ENCODE measurements at regions not wholly inside any gene's neighbourhood (a gene's known extent, or its start where the extent isn't known, plus 50 kb on each side); places are given as distances from the start of the nearest gene placed in this dataset.
"Not testable (repeated sequence)": the region's sequence is repeated elsewhere in the genome, so short reads cannot be mapped to it uniquely, and the experiment has no call there.

DNA sequence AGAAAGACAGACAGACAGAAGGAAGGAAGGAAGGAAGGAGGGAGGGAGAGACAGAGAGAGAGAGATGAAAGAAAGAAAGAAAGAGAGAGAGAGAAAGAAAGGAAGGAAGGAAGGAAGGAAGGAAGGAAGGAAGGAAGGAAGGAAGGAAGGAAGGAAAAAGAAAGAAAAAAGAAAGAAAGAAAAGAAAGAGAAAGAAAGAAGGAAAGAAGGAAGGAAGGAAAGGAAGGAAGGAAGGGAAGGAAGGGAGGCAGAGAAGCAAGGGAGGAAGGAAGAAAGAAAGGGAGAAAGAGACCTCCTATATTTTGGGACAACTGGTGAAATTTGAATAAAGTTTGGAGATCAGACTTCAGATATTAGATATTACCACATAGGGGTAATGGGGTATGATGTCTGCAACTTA is 226.9 kb downstream of the DEPDC1B start:
- H3K36me3 Mint-ChIP-seq (ENCODE audit: low read depth); H3K4me3 Mint-ChIP-seq; H3K27ac Mint-ChIP-seq; intact Hi-C loops (cut with micrococcal nuclease); DNase-seq (ENCODE audit: low spot score); H3K4me1 Mint-ChIP-seq (ENCODE audit: low read depth); H3K27me3 Mint-ChIP-seq (ENCODE audit: insufficient read depth); H3K9me3 Mint-ChIP-seq: not testable (repeated sequence)

DNA sequence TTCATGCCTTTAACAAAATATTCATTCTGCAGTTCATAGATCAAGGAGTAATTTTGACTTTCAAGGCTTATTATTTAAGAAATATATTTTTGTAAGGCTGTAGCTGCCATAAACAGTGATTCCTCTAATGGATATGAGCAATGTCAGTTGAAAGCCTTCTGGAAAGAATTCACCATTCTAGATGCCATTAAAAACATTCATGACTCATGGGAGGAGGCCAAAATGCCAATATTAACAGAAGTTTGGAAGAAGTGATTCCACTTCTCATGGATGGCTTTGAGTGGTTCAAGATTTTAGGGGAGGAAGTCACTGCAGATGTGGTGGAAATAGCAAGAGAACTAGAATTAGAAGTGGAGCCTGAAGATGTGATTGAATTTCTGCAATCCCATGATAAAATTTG is 229.1 kb downstream of the DEPDC1B start:
- no peaks in the 10 kb centered on the region for H3K9me3 Mint-ChIP-seq
- H3K27ac Mint-ChIP-seq = no peak overlapping the region
- no peaks in the 10 kb centered on the region for H3K4me1 Mint-ChIP-seq (ENCODE audit: low read depth)
- DNase-seq (ENCODE audit: low spot score) = no peak
- H3K36me3 Mint-ChIP-seq (ENCODE audit: low read depth) = no peaks in the 10 kb centered on the region
- no peak overlapping the region for H3K4me3 Mint-ChIP-seq
- H3K27me3 Mint-ChIP-seq (ENCODE audit: insufficient read depth) = no peaks in the 10 kb centered on the region
- intact Hi-C loops (cut with micrococcal nuclease) = no loop called here

DNA sequence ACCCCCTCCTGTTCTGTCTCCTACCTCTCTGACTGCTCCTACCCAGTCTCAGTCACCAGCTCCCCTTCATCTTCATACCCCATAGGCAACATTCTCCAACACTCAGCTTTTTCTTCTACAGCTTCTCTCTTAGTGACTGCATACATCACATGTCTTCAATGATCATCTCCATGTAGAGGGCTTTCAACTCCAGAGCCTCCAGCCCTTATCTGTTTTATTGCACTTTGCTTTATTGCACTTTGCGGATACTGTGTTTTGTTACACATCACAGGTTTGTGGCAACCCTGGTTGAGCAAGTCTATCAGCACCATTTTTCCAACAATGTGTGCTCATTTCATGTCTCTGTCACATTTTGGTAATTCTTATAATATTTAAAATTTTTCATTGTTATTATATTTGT is 230.7 kb downstream of the DEPDC1B start:
- Mint-ChIP-seq H3K4me3 (no peak overlapping the region), H3K27me3 (ENCODE audit: insufficient read depth) (no peaks in the 10 kb centered on the region), H3K4me1 (ENCODE audit: low read depth) (no peaks in the 10 kb centered on the region), H3K9me3 (no peaks in the 10 kb centered on the region), H3K36me3 (ENCODE audit: low read depth) (no peaks in the 10 kb centered on the region), H3K27ac (no peak overlapping the region)
- intact Hi-C loops (cut with micrococcal nuclease) = no loop called here
- no peak for DNase-seq (ENCODE audit: low spot score)

DNA sequence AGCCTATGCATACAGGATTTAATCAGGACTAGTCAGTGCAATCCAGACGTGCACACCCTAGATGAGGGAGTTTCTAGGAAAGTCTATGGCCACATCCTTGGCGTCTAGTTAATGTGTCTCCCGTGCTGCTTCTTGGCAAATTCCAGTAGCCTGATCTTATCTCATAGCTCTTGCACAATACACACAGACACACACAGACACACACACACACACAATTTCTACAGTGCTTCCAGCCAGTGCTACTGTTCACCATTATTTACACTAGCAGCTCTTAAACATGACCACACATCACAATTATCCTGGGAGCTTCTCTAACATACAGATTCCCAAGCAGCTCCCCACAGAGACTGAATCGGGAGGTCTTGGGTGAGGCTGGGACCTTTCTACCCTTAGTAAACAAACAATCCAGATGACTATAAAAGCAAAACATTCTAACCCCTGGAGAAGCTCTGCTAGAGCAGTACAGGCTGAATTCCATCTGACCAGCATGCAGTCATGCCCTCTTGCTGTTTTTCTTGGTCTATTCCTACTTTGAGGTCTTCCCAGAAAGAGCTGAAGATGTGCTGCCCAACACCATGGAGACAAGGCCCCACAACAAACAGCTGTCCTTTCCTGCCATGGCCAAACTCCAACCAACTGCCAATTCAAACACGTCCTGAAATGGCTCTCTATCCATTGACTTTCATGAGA is 236.6 kb downstream of the DEPDC1B start:
- no peaks in the 10 kb centered on the region for H3K9me3 Mint-ChIP-seq
- H3K36me3 Mint-ChIP-seq (ENCODE audit: low read depth) = no peaks in the 10 kb centered on the region
- H3K4me1 Mint-ChIP-seq (ENCODE audit: low read depth) = no peaks in the 10 kb centered on the region
- no peaks in the 10 kb centered on the region for H3K27me3 Mint-ChIP-seq (ENCODE audit: insufficient read depth)
- no peak for DNase-seq (ENCODE audit: low spot score)
- no peak overlapping the region for H3K4me3 Mint-ChIP-seq
- no peak overlapping the region for H3K27ac Mint-ChIP-seq
- intact Hi-C loops (cut with micrococcal nuclease) = no loop called here

DNA sequence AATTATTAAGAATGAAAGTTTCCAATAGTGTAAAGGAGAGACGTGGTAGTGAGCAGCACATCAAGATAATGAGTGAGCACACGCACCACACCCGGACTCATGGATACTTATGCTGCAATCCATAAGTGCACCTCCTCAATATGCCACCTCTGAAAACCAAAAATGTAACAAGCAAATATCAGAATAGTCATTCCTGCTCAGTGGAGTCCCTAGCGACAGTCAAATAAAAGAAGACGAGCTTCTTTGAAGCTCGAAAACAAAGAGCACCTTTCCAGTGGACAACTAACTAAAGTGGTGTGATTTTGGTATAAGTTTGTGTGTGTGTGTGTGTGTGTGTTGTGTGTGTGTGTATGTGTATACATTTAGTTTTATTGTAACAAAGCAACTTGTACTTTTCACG is 241.3 kb downstream of the DEPDC1B start:
- H3K36me3 Mint-ChIP-seq (ENCODE audit: low read depth) = no peaks in the 10 kb centered on the region
- H3K9me3 Mint-ChIP-seq = no peaks in the 10 kb centered on the region
- no peak overlapping the region for H3K27ac Mint-ChIP-seq
- intact Hi-C loops (cut with micrococcal nuclease) = no loop called here
- H3K27me3 Mint-ChIP-seq (ENCODE audit: insufficient read depth) = no peaks in the 10 kb centered on the region
- no peak overlapping the region for H3K4me3 Mint-ChIP-seq
- H3K4me1 Mint-ChIP-seq (ENCODE audit: low read depth) = no peaks in the 10 kb centered on the region
- no peak for DNase-seq (ENCODE audit: low spot score)

DNA sequence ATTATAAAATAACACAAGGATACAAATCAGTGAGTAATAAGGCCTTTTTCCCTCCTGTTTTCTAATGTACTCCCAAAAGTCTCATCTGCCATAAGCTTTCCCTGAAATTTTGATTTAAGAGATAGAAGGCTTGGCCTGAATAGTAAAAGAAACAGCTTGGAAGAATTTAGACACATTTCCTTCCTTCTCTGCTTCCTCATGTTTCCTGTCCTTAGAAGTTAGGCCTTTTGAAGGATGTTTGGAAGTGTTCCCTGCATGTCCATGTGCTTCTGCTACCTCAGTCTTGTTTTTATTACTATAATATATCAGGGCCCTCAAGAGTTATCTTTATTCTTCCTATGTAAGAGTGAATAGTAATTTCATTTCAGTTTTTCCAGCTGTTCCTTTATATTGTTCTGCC is 242.7 kb downstream of the DEPDC1B start:
- Mint-ChIP-seq H3K27ac (no peak overlapping the region), H3K9me3 (no peaks in the 10 kb centered on the region), H3K27me3 (ENCODE audit: insufficient read depth) (no peaks in the 10 kb centered on the region), H3K36me3 (ENCODE audit: low read depth) (no peaks in the 10 kb centered on the region), H3K4me1 (ENCODE audit: low read depth) (no peaks in the 10 kb centered on the region), H3K4me3 (no peak overlapping the region)
- intact Hi-C loops (cut with micrococcal nuclease) = no loop called here
- DNase-seq (ENCODE audit: low spot score) = no peak

DNA sequence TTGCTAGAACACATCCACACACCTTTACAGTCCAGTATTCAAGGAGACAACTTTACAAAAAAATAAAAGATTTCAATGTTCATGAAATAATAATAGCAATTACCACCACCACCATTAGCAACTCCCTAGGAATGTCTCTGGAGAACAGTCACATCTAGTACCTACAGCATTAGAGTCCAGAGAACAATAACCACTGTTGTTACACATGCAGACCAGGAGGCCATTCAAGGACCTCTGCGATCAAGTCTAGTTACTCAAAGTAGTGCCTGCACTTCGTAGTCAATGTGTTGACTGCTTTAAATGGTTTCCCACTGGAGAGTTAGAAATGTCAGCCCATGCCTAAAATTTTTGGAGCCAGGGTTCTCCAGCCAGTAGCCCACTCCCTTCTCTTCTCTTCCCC is 244.4 kb downstream of the DEPDC1B start:
- intact Hi-C loops (cut with micrococcal nuclease) = no loop called here
- H3K27ac Mint-ChIP-seq = no peak overlapping the region
- DNase-seq (ENCODE audit: low spot score) = no peak
- H3K4me1 Mint-ChIP-seq (ENCODE audit: low read depth) = no peaks in the 10 kb centered on the region
- H3K4me3 Mint-ChIP-seq = no peak overlapping the region
- no peaks in the 10 kb centered on the region for H3K9me3 Mint-ChIP-seq
- no peaks in the 10 kb centered on the region for H3K36me3 Mint-ChIP-seq (ENCODE audit: low read depth)
- no peaks in the 10 kb centered on the region for H3K27me3 Mint-ChIP-seq (ENCODE audit: insufficient read depth)

DNA sequence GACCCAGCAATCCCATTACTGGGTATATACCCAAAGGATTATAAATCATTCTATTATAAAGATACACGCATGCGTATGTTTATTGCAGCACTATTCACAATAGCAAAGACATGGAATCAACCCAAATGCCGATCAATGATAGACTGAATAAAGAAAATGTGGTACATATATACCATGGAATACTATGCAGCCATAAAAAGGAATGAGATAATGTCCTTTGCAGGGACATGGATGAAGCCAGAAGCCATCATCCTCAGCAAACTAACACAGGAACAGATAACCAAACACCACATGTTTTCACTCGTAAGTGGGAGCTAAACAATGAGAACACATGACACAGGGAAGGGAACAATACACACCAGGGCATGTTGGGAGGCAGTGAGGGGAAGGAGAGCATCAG is 245.7 kb downstream of the DEPDC1B start:
- DNase-seq (ENCODE audit: low spot score); intact Hi-C loops (cut with micrococcal nuclease); H3K9me3 Mint-ChIP-seq; H3K4me1 Mint-ChIP-seq (ENCODE audit: low read depth); H3K36me3 Mint-ChIP-seq (ENCODE audit: low read depth); H3K27me3 Mint-ChIP-seq (ENCODE audit: insufficient read depth); H3K4me3 Mint-ChIP-seq; H3K27ac Mint-ChIP-seq: not testable (repeated sequence)

DNA sequence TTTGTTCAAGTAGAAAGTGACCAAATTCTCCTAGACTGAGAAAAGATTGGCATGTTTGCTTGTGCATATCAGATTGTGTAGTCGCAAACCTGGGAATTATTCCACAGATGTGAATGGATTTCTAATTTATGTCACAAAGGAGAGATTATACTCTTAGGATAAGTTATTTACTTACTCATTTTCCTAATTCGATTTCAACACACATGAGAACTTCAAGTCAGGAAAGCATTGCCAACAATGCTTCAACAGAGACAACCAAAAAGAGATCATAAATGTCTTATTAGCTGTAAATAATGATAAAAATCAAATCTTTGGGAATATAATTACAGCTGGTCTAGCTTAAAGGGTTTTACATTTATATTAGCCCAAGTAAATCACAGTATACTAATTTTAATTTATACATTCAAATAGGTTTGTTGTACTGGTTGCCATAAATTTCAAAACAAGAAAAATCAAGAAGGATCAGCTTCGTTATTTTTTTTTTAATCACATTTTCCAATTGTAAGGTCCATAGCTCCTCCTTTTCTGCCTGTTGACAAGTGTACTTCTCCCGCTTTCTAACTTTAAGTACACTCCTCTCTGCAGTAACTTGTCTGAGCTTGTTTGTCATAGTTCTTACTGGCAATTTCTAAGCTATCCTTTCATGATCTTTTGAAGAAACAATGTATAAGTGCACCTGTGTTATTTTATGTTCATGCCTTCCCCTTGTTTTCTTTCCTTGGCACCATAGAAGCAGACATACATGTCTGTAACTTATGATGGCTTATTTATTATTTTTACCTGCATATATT is 246.6 kb downstream of the DEPDC1B start:
- intact Hi-C loops (cut with micrococcal nuclease) = no loop called here
- no peak for DNase-seq (ENCODE audit: low spot score)
- no peaks in the 10 kb centered on the region for H3K4me1 Mint-ChIP-seq (ENCODE audit: low read depth)
- H3K27me3 Mint-ChIP-seq (ENCODE audit: insufficient read depth) = no peaks in the 10 kb centered on the region
- H3K9me3 Mint-ChIP-seq = no peaks in the 10 kb centered on the region
- no peak overlapping the region for H3K27ac Mint-ChIP-seq
- H3K36me3 Mint-ChIP-seq (ENCODE audit: low read depth) = no peaks in the 10 kb centered on the region
- H3K4me3 Mint-ChIP-seq = no peak overlapping the region

DNA sequence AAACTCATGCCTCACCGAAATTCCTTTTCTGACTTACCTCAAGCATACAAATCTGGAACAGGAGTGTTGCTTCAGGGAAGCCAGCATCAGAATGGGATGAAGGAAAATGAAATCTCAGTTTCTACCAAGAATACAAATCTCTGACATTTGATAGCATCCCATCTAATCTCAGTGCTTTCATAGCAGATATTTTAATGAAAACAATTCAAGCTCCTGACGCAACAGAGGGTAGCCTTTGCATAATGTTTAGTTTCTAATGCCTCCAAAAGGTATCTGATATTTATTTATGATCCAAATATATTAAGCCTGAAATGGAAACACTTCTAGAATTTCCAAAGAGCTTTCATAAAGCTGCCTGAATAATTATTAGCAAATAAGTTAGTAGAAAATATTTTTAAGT is 251.4 kb downstream of the DEPDC1B start:
- no peak overlapping the region for H3K27ac Mint-ChIP-seq

DNA sequence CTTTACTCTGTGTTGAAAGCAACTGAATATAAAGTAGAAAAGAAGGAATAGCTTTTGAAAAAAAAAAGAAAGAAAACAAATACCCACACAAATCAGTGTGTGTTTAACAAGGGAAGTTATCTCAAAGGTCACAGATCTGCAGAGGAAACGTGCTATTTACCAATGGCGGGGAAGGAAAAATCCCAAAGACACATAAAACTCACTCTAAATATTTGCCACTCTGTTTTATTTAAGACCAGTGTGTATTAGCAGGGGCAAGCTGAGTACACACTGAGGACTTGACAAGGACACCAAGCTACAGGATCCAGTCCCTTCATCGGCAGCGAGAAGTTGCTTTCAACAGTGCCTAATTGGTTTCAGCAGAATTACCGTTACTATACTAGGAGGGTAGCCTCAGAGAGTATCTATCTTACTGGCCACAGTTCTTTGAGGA is 252.5 kb downstream of the DEPDC1B start:
- Mint-ChIP-seq H3K9me3 (no peaks in the 10 kb centered on the region), H3K27me3 (ENCODE audit: insufficient read depth) (no peaks in the 10 kb centered on the region), H3K4me1 (ENCODE audit: low read depth) (no peaks in the 10 kb centered on the region), H3K36me3 (ENCODE audit: low read depth) (no peaks in the 10 kb centered on the region), H3K4me3 (no peak overlapping the region), H3K27ac (no peak overlapping the region)
- DNase-seq (ENCODE audit: low spot score) = no peak
- intact Hi-C loops (cut with micrococcal nuclease) = no loop called here

More for the DNA sequence above, 251.4 kb downstream of the DEPDC1B start:
- no peaks in the 10 kb centered on the region for H3K36me3 Mint-ChIP-seq (ENCODE audit: low read depth)
- no peaks in the 10 kb centered on the region for H3K27me3 Mint-ChIP-seq (ENCODE audit: insufficient read depth)
- no peaks in the 10 kb centered on the region for H3K9me3 Mint-ChIP-seq
- intact Hi-C loops (cut with micrococcal nuclease) = no loop called here
- no peaks in the 10 kb centered on the region for H3K4me1 Mint-ChIP-seq (ENCODE audit: low read depth)
- H3K4me3 Mint-ChIP-seq = no peak overlapping the region
- DNase-seq (ENCODE audit: low spot score) = no peak

DNA sequence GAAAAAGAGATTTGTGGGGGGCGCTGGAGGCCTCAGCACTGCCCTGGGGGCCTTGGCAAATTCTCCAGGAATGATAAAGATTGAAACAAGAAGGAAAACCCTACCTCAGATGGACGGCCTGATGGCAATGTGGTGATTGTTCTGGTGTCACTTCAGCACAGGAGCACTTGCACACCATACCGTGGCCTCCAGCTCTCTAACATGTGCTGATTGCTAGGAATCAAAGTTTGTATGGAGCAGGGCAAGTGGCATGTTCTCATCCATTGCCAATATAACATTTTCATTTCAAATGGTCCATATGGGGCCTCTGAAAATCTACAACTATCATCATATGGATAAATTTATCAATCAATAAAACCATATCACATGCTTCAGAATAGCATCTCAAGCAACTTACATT is 253.0 kb downstream of the DEPDC1B start:
- H3K9me3 Mint-ChIP-seq = no peaks in the 10 kb centered on the region
- no peak overlapping the region for H3K4me3 Mint-ChIP-seq
- no peaks in the 10 kb centered on the region for H3K27me3 Mint-ChIP-seq (ENCODE audit: insufficient read depth)
- H3K4me1 Mint-ChIP-seq (ENCODE audit: low read depth) = no peaks in the 10 kb centered on the region
- intact Hi-C loops (cut with micrococcal nuclease) = no loop called here
- H3K27ac Mint-ChIP-seq = no peak overlapping the region
- no peak for DNase-seq (ENCODE audit: low spot score)
- no peaks in the 10 kb centered on the region for H3K36me3 Mint-ChIP-seq (ENCODE audit: low read depth)

DNA sequence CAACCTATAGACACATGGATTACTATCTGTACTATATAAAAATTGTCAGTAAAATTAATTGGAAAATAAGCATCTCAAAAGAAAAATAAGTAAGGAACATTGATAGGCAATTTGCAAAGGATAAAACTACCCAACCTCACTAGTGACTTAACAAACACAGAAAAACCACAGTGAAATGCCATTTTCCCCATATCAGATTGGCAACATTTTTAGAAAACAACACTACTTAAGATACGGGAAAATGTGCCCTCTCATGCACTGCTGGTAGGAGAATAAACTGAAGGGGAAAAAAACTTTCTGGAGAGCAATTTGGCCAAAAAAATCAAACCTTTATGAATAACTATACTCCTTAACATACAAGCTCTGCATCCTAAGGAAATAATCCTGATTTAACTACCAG is 254.0 kb downstream of the DEPDC1B start:
- Mint-ChIP-seq H3K36me3 (ENCODE audit: low read depth) (no peaks in the 10 kb centered on the region), H3K4me3 (no peak overlapping the region), H3K27me3 (ENCODE audit: insufficient read depth) (no peaks in the 10 kb centered on the region), H3K27ac (no peak overlapping the region), H3K4me1 (ENCODE audit: low read depth) (no peaks in the 10 kb centered on the region), H3K9me3 (no peaks in the 10 kb centered on the region)
- no peak for DNase-seq (ENCODE audit: low spot score)
- intact Hi-C loops (cut with micrococcal nuclease) = no loop called here

Measured in activated T-helper 1 cell treated with anti-CD3 and anti-CD28 coated beads, Interleukin-12 subunit alpha, Interleukin-12 subunit beta, Interleukin-2, Interleukin-4 antibody, amounts not matched to agents 30 ng/mL and 10 ng/mL and 1 ng/mL, durations not matched to agents 14 hours and 24 hours and 36 hours (primary cell).